GM19238 (cell line): ENCODE measurements at regions not wholly inside any gene's neighbourhood (a gene's known extent, or its start where the extent isn't known, plus 50 kb on each side); places are given as distances from the start of the nearest gene placed in this dataset.

ENCODE experiments used
- DNase-seq: peaks from one replicate; pipeline ENCODE4 v3.0.0; 2011; ENCODE audit warnings: low spot score; ENCODE audit not compliant: insufficient read length

DNA sequence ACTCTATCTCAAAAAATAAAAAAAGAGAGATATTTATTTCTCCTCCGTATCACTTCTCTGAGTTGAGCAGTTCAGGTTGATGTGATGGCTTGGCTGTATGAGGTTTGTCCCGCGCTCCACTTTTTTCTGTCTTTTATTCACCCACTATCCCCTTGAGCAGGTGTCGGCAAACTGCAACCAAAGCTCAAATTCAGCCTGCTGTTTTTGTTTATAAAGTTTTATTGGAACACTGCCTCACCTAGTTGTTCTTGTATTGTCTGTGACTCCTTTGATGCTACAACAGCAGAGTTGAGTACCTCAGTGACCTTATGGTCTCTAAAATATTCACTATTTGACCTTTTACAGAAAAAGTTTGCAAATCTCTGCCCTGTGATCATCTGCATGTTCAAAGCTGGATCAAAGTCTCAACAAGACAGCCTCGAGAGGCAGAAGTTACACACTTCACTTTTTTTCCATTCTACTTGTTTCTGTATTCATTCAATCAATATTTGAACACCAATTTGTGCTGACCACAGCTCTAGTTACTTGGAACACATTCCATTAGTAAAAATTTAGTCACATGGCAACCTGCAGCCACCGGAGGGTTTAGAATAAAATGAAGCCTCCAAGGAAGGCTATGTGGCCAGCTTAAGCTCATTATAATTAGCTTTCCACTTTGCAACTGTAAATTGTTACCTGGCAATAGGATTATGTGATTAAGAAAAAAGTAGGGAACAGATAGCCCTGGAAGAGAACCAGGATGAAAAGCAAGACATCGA is 945.8 kb downstream of the KCNJ2 start:
- DNase-seq: no peak

DNA sequence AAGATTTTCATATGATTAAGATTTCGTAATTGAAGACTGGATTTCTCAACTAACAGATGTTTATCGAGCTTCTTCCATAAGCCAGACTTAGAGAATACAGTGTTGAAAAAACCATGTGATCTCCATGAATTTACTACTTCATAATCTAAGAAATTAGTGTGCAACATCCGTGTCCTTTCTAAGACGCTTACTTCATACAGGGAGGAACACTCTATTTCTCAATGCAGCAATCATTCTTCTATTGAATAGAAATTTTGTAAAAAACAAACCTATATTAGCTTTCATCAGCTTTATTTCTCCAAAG is 946.3 kb downstream of the KCNJ2 start:
- no peak for DNase-seq

DNA sequence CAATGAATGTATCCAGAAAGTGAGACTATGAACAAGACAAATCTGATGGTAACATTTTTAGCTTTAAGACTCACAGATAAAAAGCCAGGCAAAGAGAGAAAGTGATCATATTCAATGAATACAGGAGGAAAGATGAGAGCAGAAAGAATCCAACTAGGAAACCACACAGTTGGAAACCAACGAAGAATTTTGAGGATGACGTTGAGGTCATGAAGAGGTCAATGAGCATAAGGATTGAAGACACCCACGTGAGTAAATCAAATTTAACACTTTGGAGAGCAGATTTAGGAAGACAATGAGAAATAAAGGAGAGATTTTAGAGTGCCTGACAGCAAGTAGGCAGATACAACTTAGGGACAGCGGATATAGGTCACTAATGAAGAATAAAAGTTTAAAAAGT is 948.1 kb downstream of the KCNJ2 start:
- no peak for DNase-seq

DNA sequence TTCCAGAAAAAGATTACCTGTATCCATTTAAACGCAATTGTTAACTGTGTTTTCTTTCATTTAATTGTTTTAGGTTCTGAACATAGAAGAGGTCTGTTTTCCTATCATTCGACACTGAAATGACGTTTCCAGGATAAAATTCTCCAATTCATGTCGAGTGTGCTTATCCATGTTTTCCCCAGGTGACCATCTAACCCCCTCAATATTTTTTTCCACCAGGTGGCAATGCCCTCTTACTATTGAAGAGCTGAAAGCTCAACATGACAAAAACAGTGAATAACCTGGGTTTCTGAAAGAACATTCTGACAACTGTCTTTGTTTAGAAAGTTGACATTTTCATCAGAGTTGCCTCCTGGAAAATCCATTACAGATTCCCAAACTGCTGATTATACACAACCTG is 948.7 kb downstream of the KCNJ2 start:
- no peak for DNase-seq

DNA sequence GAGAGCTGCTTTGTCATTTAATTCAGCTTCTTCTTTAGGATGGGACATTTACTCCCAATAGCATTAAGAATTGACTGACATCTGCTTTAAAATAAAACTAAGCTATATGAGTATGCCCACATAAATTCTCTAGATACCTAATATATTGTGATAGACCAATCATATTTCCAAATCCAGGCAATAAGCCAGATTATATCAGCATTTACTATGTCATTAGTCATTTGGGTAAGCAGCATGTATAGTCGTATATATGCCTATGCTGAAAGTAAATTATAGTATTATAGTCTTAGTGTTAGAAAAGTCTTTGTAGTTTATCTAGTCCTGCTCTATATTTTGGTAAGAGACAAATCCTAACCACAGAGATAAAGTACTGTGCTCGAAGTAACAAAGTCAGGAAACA is 958.1 kb downstream of the KCNJ2 start:
- no peak for DNase-seq

DNA sequence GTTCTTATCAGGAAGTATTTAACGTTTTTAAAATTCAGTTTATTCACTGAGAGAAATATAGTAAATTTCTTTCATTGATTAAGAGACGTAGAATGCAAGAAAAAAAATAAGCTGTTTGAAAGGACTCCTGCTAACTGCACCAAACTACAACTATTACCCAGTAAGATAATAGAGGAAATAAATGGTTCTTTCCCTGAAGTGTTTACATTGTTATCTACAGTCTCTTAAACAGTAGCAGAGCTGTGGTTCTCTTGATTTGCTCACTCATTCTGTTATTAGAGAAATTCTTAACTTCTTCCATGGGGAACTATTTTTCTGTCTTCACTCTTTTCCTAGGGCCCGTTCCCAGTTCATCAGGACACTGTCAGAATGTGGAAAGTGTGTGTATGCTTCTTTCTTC is 973.0 kb downstream of the KCNJ2 start:
- DNase-seq: no peak

DNA sequence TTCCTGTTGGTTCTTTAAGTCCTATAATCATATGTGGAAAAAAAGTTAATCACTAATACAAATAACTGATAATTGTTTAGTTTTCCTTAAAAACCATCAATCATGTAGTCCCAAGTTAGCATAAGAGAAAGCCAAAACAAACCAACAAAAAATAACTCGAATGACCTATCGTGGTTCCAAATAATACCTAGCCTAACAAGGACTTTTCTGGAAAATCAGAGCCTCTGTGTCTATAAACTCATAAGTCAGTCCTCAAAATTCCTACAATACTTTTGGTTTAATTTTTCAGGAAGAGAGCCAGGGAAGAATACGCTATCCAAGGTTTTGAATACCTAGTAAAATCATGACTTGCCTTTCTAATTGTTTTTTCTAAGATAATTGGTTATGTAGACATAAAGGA is 975.3 kb upstream of the SOX9 start:
- DNase-seq: no peak

DNA sequence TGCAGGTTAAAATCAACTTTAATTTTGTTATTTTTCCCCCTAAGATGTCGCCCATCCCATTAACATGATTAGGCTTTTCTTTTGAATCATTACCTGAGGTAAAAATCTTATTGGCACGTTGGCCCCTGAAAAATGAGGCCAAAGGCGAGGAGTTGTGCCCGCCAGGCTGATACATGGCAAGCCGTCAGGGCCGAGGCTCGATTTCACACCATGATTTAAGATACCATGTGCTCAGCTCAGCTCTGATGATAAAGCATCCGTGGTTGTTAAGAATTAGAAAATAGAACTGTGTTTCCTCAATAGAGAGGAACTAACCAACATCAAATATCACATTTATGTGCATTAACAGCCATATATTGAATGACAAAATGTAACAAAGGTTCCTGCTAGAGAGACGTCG is 972.9 kb upstream of the SOX9 start:
- no peak for DNase-seq

DNA sequence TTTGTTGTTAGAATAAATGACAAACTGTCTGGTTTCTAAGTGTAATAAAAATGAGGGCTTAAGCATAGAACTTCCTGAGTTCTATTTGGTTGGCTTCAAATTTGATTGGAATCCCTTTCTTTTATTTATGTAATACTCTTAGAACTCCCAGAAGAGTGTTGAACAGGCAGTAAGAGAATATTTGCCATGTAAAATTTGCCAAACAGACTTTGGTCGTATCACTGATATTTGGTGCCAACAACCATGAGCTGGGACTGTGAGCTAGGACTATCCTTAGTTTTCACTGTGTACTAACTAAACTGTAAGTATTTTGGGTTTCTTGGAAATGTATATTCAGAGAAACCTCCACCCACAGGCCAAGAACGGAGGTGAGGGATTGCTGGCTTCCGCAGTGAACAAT is 971.2 kb upstream of the SOX9 start:
- no peak for DNase-seq

DNA sequence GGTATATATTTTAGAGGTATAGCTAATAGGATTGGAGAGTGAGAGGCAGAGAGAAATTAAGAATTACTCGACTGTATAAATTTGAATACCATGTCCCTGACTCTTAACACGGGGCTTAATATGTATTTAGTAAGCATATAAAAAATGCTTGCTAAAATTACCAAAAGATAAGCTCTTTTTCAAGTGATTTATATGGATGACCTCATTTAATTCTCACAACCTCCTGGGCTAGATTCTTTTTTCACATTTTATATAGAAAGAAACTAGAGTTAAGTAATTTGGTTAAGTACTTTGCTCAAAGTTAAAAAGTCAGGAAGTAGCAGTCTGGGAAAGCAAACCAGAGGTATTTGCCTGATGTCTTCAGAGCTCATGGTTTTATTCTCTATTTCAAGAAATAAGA is 963.5 kb upstream of the SOX9 start:
- DNase-seq: no peak

DNA sequence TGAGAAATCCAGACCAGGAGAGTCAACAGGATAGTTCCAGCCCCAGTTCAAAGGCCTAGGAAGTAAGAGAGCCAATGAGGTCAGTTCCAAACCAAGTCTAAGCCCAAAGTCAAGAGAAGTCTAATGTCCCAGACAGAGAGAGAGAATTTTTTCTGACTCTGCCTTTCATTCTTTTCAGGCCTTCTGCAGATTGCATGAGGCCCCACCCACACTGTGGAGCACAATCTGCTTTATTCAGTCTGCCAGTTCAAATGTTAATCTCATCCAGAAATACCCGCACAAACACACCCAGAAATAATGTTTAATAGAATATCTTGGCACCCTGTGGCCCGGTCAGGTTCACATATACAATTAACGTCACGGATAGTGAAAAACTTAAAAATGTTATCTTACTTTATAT is 962.4 kb upstream of the SOX9 start:
- DNase-seq: no peak

DNA sequence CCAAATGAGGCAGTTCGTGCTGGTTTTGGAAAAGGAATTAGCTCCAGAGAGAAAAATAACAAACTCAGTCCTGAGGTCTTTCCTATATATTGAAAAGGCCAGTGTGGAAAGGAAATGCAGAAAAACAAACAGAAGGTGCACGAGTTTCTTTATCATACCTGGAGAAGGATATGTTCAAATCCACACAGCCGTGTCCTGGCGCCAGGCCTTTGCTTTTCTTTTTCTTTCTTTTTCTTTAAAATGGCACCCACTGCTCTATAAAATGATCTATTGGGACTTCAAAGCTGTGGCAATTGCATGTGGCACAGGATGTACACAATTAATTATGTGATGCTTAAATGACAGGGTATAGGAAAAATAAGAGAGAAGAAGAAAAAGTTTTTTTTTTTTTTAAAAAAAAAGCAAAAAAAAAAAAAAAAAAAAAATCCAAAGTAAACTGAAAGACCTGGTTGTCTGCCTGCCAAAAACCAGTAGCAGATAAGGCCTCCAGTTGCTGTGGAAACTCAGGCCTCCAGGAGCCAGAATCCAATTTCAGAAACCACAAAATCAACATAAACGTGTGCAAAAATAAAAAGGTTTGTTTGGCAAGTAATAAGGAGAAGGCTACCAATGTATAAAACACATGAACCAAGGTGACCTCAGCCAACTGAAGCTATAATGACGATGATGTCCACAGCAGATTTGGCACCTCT is 957.6 kb upstream of the SOX9 start:
- DNase-seq: no peak

DNA sequence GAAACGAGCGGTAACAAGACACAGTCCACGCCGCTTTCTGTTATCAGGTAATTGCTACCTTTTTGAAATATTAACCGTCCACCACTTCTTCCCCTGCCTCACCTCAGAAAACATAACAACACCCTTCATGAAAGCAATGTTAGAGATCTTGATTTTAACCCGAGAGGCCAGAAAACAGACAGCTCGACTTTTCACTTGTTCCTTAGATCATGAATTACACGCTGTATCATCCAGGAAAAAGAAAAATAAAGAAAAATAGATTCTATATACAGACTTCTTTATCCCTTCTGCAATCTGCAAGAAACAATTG is 957.1 kb upstream of the SOX9 start:
- no peak for DNase-seq

DNA sequence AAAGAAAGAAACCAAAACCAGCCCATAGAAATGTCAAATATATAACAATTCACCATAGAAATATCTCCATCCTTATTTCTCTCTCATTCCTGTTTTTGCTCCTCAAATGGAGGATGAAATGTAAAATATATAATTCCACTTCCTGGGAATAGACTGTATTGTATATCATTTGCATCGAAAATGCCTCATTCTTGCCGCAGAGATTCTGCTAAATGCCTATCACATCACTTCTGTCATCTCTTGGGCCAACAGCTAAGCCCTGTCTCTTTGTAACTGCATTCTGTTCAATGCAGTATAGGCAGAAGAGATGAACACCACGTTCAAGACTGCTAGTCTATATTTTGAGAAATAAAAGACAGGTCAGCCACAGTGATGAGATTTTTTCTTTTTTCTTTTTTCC is 956.3 kb upstream of the SOX9 start:
- no peak for DNase-seq

DNA sequence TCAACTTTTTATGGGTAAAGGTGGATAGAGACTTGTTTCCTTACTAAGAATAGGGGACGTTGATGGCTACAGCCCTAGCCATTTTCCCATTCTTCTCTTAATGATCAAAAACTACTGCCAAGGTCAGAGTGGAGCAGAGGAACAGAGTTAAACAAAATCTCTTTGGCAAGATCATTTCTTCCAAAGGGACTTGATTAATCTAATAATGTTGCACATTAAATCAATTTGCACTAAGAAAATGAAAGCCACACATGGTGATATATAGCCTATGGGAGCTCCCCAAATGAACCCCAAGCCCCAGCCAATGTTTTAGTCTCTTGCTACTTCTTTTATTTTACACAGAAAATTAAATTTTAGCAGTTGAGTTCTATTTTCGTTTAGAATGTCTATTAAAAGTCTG is 954.5 kb upstream of the SOX9 start:
- DNase-seq: no peak

DNA sequence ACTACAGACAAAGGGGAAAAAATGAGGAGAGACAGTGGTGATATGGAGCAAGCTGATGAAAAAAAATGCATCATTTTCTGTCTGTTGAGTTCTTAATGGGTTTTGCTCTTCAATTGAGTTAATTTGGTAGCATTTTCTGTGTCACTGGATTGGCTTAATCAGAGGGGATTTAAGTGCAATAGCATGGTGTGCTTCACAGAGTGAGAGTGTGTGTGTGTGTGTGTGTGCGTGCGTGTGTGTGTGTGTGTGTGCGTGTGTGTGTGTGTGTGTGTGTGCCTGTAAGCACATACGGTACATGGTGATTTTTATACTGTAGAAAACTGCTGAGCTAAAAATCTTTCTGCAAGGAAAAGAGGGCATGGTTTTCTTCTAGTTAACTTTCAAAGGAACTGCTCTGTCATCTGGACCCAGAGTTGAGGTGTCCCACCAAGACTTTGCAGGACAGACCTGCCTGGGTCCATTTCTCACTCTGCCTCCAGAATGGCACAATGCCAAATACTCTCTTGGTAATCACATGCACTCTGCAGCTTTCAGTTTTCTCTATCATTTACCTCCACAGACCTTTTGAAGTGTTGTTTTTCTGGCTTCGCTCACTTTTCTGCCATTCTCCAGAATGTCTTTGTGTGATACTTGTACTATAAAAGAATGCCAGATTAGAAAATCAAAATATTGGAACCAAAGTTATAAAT is 952.6 kb upstream of the SOX9 start:
- DNase-seq: no peak

DNA sequence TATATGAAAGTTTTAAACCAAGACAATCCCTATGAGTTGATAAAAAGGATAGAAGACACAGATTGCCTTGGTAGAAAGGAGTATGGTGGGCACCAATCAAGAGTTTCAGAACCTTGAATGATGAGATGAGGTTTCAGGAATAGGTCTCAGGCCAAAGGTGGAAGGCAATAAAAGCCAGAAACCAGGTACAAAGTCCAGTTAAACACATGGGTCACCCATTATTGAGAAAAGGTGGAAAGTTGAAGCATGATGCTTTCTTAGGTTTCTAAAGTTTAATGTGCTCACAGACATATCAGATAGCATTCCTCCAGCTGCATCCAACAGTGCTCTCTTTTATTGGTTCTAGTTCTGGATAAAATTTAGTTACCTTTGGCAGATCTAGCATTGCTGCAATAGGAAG is 950.8 kb upstream of the SOX9 start:
- no peak for DNase-seq

DNA sequence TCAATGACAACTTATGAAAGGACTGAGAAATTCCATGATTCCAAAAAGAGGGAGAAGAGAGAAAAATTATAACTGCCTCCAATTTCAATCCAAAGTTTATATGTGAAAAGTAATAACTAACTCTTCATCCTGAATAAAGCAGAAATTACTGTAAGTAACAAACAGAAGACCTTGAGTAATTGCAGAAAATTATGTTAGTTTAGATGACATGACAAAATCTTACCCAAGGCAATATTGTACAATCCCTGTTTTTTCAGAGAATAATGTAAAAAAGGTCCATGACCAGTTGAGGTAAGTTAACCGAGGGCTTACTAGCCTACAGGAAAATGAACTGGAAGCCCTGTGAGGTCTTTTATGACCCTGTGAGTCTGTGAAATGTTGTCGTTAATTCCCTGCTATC is 949.5 kb upstream of the SOX9 start:
- no peak for DNase-seq

DNA sequence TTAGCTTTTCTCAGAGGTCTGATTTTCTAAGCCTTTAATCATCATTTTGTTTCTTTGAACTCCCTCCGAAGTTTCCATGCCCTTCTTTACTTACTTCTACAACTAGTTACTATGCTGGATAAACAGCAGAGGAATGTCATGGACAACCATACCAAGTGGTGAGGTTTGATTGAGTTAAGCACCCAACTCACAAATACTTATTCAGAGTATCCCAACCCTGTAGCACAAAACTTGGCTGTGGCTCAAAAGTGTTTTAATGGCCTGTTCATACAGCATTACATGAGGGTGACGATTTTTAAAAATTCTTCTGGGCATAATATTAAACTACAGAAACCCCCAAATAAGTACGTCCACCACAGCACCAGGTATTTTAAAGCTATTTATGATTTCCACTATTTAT is 946.8 kb upstream of the SOX9 start:
- no peak for DNase-seq

DNA sequence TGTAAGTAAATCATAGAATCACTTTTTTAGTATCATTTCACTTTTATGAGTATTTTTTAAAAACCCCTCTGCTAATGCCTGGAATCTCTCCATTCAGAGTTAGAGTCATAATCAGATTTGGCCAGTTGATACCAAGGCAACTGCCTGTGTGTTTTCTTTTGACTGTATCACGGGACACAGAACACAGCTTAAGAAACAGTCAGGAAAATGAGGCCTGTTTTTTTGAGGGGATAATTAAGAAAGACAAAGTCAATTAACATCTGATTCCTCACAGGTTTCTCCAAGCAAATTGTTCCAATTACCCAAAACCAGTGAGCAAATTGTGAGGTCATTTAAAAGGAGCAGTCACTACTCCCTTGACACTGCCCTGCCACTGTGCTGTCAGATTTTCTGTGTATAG is 944.5 kb upstream of the SOX9 start:
- no peak for DNase-seq

DNA sequence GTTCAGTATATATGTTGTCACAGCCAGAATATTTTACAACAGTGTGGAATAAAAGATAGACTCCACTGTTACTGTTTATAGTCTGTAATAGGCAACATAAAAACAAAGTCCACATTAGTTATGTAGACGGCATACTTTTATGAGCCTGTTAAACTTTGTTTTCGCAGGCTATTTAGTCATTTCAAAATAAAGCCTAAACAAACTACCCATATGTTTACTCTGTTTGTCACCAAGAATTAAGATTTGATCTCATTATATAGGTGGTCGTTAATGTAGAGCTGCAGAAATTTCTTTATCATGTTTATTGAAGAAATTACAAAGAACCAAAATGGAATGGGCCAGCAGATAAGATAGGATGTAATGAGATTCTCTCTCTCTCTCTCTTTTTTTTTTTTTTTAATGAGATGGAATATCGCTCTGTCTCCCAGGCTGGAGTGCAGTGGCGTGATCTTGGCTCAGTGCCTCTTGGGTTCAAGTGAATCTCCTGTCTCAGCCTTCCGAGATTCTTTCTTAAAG is 943.8 kb upstream of the SOX9 start:
- no peak for DNase-seq

DNA sequence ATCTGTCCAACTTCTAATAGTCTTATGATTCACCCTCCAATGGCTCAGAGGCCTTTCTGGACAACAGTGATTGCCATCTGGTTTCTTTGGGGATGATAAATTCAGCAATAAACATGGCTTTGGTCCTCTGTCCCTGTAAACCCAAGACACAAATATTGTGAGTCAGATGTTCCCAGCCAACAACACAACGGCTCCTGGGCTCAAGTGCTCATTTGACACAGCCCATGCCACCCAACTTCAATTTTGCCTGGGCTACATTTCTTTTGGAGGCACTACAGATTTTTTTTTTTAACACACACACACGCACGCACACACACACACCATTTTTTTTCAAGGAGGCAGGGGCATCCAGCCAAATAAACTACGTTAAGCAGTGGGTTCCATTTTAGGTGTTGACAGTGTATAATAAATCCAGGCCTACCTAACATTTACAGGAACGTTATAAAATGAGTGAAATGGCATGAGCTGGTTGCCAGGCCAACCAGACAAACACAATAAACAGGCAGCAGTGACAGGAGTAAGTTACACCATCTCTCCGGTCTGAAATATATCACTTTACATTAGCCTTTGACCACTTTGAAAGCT is 939.9 kb upstream of the SOX9 start:
- DNase-seq: no peak
